Daoy (cell line): ENCODE measurements at regions not wholly inside any gene's neighbourhood (a gene's known extent, or its start where the extent isn't known, plus 50 kb on each side); places are given as distances from the start of the nearest gene placed in this dataset.

Experiments
- DNase-seq: peaks from one replicate; pipeline ENCODE4 v3.0.0-alpha.2; 2015; ENCODE audit warnings: low read depth

DNA sequence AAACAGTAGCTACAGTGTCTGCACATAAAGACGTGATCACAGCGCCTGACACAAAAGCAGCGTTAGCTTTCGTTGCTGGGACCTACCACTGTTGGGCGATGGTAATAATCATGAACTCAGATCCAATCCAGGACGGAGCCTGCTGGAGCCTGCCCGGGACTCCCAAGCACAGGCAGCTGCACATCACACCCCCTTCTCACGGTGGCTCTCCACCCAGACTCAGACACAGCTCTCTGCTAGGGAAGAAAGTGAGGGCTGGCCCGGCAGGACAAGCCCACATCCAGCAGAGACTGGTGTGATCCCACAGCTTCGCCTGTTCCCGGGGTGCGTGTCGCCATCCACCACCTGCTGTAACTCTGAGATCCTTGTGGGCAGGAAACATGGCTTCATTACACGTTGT is 49.9 kb upstream of the FOXN3 start:
- DNase-seq = no peak
